DLD1 (cell line): ENCODE measurements at regions not wholly inside any gene's neighbourhood (a gene's known extent, or its start where the extent isn't known, plus 50 kb on each side); places are given as distances from the start of the nearest gene placed in this dataset.

Source experiments
- in situ Hi-C: cut with HindIII; loops from 2 replicates; pipeline ENCODE4 v1.10.0; 2017; ENCODE audit warnings: low sequenced_read_pairs

GRCh38 chr9:81214975-81215374, 474.4 kb downstream of the TLE1 start:
- in situ Hi-C loops: no loop called here

GRCh38 chr9:81213456-81213855, 475.9 kb downstream of the TLE1 start:
- in situ Hi-C loops: no loop called here

- in situ Hi-C loops: no loop called here
Observed at GRCh38 chr9:81211741-81212140, 477.6 kb downstream of the TLE1 start.

GRCh38 chr9:81207651-81208050, 481.7 kb downstream of the TLE1 start:
- in situ Hi-C loops: no loop called here

GRCh38 chr9:81202292-81202691, 487.1 kb downstream of the TLE1 start:
- in situ Hi-C loops: no loop called here

- in situ Hi-C loops: no loop called here
Observed at GRCh38 chr9:81195206-81195605, 494.1 kb downstream of the TLE1 start.

- in situ Hi-C loops: no loop called here
Observed at GRCh38 chr9:81193362-81194339, 495.7 kb downstream of the TLE1 start.

GRCh38 chr9:81191222-81191621, 498.1 kb downstream of the TLE1 start:
- in situ Hi-C loops: no loop called here

GRCh38 chr9:81190659-81191058, 498.7 kb downstream of the TLE1 start:
- in situ Hi-C loops: no loop called here

- in situ Hi-C loops: no loop called here
Observed at GRCh38 chr9:81183761-81184160, 505.6 kb downstream of the TLE1 start.

- in situ Hi-C loops: no loop called here
Observed at GRCh38 chr9:81182431-81182830, 506.9 kb downstream of the TLE1 start.

- in situ Hi-C loops: no loop called here
Observed at GRCh38 chr9:81174023-81174422, 515.3 kb downstream of the TLE1 start.

GRCh38 chr9:81171689-81172088, 517.7 kb downstream of the TLE1 start:
- in situ Hi-C loops: no loop called here

GRCh38 chr9:81162361-81162760, 527.0 kb downstream of the TLE1 start:
- in situ Hi-C loops: no loop called here

- in situ Hi-C loops: no loop called here
Observed at GRCh38 chr9:81156381-81156780, 533.0 kb downstream of the TLE1 start.

- in situ Hi-C loops: no loop called here
Observed at GRCh38 chr9:81150016-81150625, 539.2 kb downstream of the TLE1 start.

GRCh38 chr9:81146684-81147337, 542.5 kb downstream of the TLE1 start:
- in situ Hi-C loops: no loop called here

GRCh38 chr9:81146241-81146640, 543.1 kb downstream of the TLE1 start:
- in situ Hi-C loops: no loop called here

GRCh38 chr9:81145331-81145963, 543.9 kb downstream of the TLE1 start:
- in situ Hi-C loops: no loop called here

- in situ Hi-C loops: no loop called here
Observed at GRCh38 chr9:81141961-81142360, 547.4 kb downstream of the TLE1 start.

GRCh38 chr9:81137976-81138568, 551.3 kb downstream of the TLE1 start:
- in situ Hi-C loops: no loop called here
